ENCODE measurements at regions not wholly inside any gene's neighbourhood (a gene's known extent, or its start where the extent isn't known, plus 50 kb on each side); places are given as distances from the start of the nearest gene placed in this dataset.

DNA sequence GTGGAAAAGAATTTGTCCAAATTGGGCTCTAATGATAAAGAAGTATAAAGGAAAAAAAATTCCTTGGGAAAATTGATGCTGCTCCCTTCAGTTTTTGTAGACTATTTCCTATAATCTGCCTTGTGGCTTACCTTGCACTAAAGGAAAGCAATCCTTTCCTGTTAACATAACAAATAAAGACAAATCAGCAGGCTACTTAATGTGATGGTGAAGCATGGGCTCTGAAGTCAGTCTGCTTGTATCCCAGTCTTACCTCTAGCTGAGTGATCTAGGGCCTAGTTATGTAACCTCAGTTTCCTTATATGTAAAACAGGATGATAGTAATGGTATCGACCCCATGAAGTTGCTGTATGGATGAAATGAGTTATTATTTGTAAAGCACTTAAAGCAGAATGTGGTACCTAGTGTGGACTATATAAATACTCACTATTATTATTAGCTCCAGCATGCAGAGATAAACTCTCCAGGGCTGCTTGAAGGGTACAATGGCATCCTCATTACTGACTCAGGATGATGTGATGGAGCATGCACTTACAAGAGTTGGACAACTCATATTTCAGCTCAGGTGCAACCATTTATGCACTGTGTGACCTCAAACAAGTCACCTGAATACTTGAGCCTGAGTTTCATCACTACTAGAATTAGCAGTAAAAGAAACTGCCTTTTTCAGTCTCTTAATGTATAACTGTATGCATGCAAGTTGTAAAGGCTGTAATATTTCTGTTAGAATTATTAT, 156.1 kb downstream of the DKK1 start:
- Mint-ChIP-seq H3K9me3 (peaks cover 6% of the 10 kb centered on the region), H3K36me3 (no peaks in the 10 kb centered on the region), H3K4me1 (ENCODE audit: low read depth) (no peaks in the 10 kb centered on the region), H3K27ac (no peak overlapping the region), H3K4me3 (no peak overlapping the region), H3K27me3 (no peaks in the 10 kb centered on the region)
- intact Hi-C loops (cut with micrococcal nuclease) = no loop called here
- CTCF ChIA-PET = no interaction called here
- no peak for DNase-seq
- POLR2A ChIA-PET = no interaction called here

- no peak for DNase-seq
- H3K4me1 Mint-ChIP-seq (ENCODE audit: low read depth) = no peaks in the 10 kb centered on the region
- CTCF ChIA-PET = interaction anchor here (0.6 kb wide), 1 partner anchor 8 kb away, joined by 3 read pairs; no protein-coding TSS in a partner anchor
- intact Hi-C loops (cut with micrococcal nuclease) = no loop called here
- peaks cover 6% of the 10 kb centered on the region for H3K9me3 Mint-ChIP-seq
- POLR2A ChIA-PET = no interaction called here
- H3K4me3 Mint-ChIP-seq = no peak overlapping the region
- H3K36me3 Mint-ChIP-seq = no peaks in the 10 kb centered on the region
- H3K27ac Mint-ChIP-seq = no peak overlapping the region
- no peaks in the 10 kb centered on the region for H3K27me3 Mint-ChIP-seq
Measured at GRCh38 chr10:52472406-52473146, 158.5 kb downstream of the DKK1 start.

DNA sequence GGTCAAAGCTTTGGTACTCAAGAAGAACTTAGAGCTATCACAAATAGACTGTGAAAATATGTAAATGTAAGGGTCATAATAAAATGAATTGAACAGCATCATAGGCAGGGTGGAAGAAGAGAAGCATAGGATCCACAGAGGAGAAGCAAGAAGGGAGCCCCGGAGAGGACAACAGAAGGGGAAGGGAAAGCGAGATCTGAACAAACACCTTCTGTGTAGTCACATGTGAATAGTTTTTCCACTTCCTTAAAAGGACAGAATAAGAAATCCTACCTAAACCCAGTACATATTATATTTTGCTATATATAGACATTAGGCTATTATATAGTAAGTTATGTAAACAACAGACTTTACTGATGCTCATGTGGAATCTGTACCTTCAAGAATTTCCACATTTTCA, 160.2 kb downstream of the DKK1 start:
- Mint-ChIP-seq H3K27me3 (no peaks in the 10 kb centered on the region), H3K36me3 (no peaks in the 10 kb centered on the region), H3K9me3 (peaks cover 2% of the 10 kb centered on the region), H3K4me3 (no peak overlapping the region), H3K4me1 (ENCODE audit: low read depth) (no peaks in the 10 kb centered on the region), H3K27ac (no peak overlapping the region)
- no peak for DNase-seq
- CTCF ChIA-PET = no interaction called here
- POLR2A ChIA-PET = no interaction called here
- intact Hi-C loops (cut with micrococcal nuclease) = no loop called here

DNA sequence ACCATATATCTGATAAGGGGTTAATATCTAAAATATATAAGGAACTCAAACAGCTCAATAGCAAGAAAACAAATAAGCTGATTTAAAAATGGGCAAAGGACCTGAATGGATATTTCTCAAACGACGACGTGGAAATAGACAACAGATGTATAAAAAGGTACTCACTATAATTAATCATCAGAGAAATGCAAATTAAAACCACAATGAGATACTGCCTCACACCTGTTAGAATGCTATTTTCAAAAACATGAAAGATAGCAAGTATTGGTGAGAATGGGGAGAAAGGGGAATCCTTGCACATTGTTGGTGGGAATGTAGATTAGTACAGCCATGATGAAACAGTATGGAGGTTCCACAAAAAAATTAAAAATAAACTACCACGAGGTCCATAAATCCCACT, 163.2 kb downstream of the DKK1 start:
- no peaks in the 10 kb centered on the region for H3K9me3 Mint-ChIP-seq
- no peaks in the 10 kb centered on the region for H3K27me3 Mint-ChIP-seq
- no peaks in the 10 kb centered on the region for H3K36me3 Mint-ChIP-seq
- POLR2A ChIA-PET = no interaction called here
- H3K4me3 Mint-ChIP-seq = no peak overlapping the region
- intact Hi-C loops (cut with micrococcal nuclease) = no loop called here
- CTCF ChIA-PET = no interaction called here
- no peaks in the 10 kb centered on the region for H3K4me1 Mint-ChIP-seq (ENCODE audit: low read depth)
- H3K27ac Mint-ChIP-seq = no peak overlapping the region
- DNase-seq = no peak

GRCh38 chr10:52479567-52479966, 165.5 kb downstream of the DKK1 start:
- Mint-ChIP-seq H3K4me3 (no peak overlapping the region), H3K27ac (no peak overlapping the region), H3K4me1 (ENCODE audit: low read depth) (no peaks in the 10 kb centered on the region), H3K27me3 (no peaks in the 10 kb centered on the region), H3K36me3 (no peaks in the 10 kb centered on the region), H3K9me3 (no peaks in the 10 kb centered on the region)
- DNase-seq = no peak
- ChIA-PET POLR2A (no interaction called here), CTCF (no interaction called here)
- intact Hi-C loops (cut with micrococcal nuclease) = no loop called here

- H3K4me3 Mint-ChIP-seq = no peak overlapping the region
- H3K27ac Mint-ChIP-seq = no peak overlapping the region
- intact Hi-C loops (cut with micrococcal nuclease) = no loop called here
- no peaks in the 10 kb centered on the region for H3K27me3 Mint-ChIP-seq
- POLR2A ChIA-PET = no interaction called here
- no peaks in the 10 kb centered on the region for H3K9me3 Mint-ChIP-seq
- CTCF ChIA-PET = no interaction called here
- DNase-seq = no peak
- no peaks in the 10 kb centered on the region for H3K36me3 Mint-ChIP-seq
- H3K4me1 Mint-ChIP-seq (ENCODE audit: low read depth) = no peaks in the 10 kb centered on the region
Measured at GRCh38 chr10:52481986-52482555, 168.0 kb downstream of the DKK1 start.

GRCh38 chr10:52483587-52483986, 169.5 kb downstream of the DKK1 start:
- peaks cover 3% of the 10 kb centered on the region for H3K9me3 Mint-ChIP-seq
- ChIA-PET CTCF (interaction anchor here (1.4 kb wide), 1 partner anchor 176 kb away, joined by 5 read pairs; no protein-coding TSS in a partner anchor), POLR2A (no interaction called here)
- no peak overlapping the region for H3K27ac Mint-ChIP-seq
- no peaks in the 10 kb centered on the region for H3K27me3 Mint-ChIP-seq
- H3K4me3 Mint-ChIP-seq = no peak overlapping the region
- DNase-seq = no peak
- no peaks in the 10 kb centered on the region for H3K4me1 Mint-ChIP-seq (ENCODE audit: low read depth)
- intact Hi-C loops (cut with micrococcal nuclease) = no loop called here
- no peaks in the 10 kb centered on the region for H3K36me3 Mint-ChIP-seq

DNA sequence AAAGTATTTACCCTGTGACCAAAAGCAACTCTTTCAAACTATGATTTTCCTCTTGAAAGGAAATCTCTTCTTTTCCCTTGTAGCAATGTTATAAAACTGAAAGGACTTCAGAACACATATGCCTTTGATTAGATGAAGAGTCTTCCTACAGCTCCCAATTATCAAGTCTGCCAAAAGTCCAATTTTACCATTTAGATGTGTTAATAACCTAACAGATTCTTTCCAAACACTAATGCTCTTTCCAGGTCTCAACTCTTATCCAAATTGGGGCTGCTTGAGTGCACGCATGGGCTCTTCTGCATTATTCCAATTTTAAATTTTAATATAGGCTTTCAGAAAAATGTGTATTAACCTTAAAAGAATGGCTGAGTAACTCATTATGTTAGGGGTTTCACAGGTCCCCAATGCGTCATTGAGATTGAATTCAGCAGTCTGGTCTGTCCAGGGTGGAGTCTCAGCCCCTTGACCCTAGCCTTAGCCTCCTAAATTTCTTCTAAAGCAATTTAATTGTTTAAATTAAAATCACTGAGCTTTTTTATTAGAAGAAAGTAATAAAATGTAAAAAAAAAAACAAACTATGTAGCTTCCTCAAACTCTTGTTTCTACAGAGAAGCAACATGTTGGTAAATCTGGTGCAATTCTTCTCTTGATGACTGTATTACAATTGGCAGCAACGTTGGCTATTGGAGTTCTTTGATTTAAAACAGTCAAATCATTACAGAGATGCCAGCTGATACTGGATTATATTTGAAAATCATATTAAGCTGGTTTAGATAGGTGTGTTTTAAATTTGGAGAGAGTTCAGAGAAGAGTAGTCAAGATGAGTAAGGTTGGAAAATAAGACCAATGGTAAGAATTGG, 170.4 kb downstream of the DKK1 start:
- CTCF ChIA-PET = interaction anchor here (1.4 kb wide), 1 partner anchor 176 kb away, joined by 5 read pairs; no protein-coding TSS in a partner anchor
- H3K4me3 Mint-ChIP-seq = no peak overlapping the region
- H3K9me3 Mint-ChIP-seq = peaks cover 5% of the 10 kb centered on the region
- POLR2A ChIA-PET = no interaction called here
- DNase-seq = no peak
- no peaks in the 10 kb centered on the region for H3K36me3 Mint-ChIP-seq
- intact Hi-C loops (cut with micrococcal nuclease) = no loop called here
- no peak overlapping the region for H3K27ac Mint-ChIP-seq
- H3K4me1 Mint-ChIP-seq (ENCODE audit: low read depth) = no peaks in the 10 kb centered on the region
- H3K27me3 Mint-ChIP-seq = no peaks in the 10 kb centered on the region

GRCh38 chr10:52485462-52485861, 171.4 kb downstream of the DKK1 start:
- CTCF ChIA-PET = no interaction called here
- POLR2A ChIA-PET = no interaction called here
- intact Hi-C loops (cut with micrococcal nuclease) = no loop called here

DNA sequence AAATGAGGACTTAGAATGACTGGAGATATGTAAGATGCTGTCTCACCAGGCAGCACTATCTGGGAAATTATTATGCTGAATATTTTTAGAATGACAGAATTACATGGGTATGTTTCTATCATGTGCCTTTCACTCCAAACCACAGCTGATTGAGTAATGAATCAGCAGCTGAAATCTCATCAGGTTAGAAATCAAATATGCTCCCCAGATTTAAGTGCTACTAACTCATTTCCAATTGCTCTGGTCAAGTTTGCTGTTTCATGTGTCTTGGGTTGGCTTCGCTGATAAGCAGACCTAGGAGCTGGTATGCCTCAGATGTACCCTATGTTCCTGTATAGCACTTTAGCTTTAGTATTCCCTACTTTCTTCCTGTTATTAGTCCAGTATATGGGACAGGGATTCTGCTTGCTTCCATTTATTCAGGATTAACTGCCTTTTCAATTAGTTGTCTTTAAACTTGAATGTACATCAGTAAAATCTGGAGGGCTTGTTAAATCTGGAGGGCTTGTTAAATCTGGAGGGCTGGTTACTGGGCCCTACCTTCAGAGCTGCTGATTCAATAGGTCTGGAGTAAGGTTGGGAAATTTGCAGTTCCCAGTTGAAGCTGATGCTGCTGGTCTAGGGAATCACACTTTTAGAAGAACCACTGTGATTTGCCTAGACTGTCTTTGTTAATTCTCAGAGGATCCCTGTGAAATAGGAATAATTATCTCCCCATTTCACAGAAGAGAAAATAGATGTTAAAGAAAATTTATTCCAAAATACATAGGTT, 172.9 kb downstream of the DKK1 start:
- H3K27me3 Mint-ChIP-seq = no peaks in the 10 kb centered on the region
- no peak overlapping the region for H3K4me3 Mint-ChIP-seq
- DNase-seq = no peak
- POLR2A ChIA-PET = no interaction called here
- no peaks in the 10 kb centered on the region for H3K36me3 Mint-ChIP-seq
- CTCF ChIA-PET = interaction anchor here (1.7 kb wide), 1 partner anchor 180 kb away, joined by 4 read pairs; no protein-coding TSS in a partner anchor
- no peaks in the 10 kb centered on the region for H3K4me1 Mint-ChIP-seq (ENCODE audit: low read depth)
- intact Hi-C loops (cut with micrococcal nuclease) = no loop called here
- H3K9me3 Mint-ChIP-seq = peaks cover 5% of the 10 kb centered on the region
- no peak overlapping the region for H3K27ac Mint-ChIP-seq

More at GRCh38 chr10:52485462-52485861, 171.4 kb downstream of the DKK1 start:
- Mint-ChIP-seq H3K36me3 (no peaks in the 10 kb centered on the region), H3K27me3 (no peaks in the 10 kb centered on the region), H3K4me3 (no peak overlapping the region), H3K9me3 (peaks cover 5% of the 10 kb centered on the region), H3K4me1 (ENCODE audit: low read depth) (no peaks in the 10 kb centered on the region), H3K27ac (no peak overlapping the region)
- no peak for DNase-seq

DNA sequence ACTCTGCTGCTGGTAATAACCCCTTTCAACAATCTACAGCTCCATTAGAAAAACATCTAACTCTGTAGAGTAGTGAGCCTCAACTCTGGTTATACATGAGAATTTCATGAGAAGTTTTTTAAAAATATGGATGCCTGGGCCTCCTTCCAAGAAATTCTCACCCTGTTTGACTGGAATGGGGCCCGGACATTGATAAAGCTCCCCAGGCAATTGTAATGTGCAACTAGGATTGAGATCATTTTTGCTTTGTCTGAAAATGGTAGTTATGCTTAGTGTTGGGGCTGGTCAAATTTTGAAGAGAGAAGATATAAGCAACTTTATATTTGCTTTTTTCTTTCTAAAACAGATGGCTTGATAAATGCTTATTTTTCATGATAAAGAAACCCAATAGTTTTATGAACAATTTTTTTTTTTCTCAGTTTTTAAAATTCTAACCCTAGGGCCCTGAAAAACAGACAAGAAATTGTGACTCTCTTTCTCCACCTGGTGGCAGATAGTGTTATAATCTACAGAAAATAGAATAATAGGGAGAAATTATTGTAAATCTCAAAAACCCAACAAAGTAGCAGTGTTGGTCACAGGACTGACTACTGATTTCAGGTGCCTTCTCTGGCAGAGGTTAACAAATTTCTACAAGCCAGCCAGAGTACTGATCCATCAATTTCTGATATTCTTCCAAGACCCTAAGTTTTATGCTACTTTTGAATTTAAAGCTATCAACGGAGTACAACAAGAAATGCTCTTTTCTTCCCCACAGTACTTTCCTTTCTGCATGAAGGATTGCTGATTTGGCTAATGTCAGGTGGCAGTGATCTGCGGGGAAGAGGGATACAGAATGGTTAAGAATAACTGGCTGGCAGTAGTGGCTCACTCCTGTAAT, 174.8 kb downstream of the DKK1 start:
- intact Hi-C loops (cut with micrococcal nuclease) = no loop called here
- H3K27ac Mint-ChIP-seq = no peak overlapping the region
- DNase-seq = no peak
- no peaks in the 10 kb centered on the region for H3K36me3 Mint-ChIP-seq
- peaks cover 5% of the 10 kb centered on the region for H3K9me3 Mint-ChIP-seq
- CTCF ChIA-PET = interaction anchor here (1.7 kb wide), 1 partner anchor 181 kb away, joined by 4 read pairs; no protein-coding TSS in a partner anchor
- H3K27me3 Mint-ChIP-seq = no peaks in the 10 kb centered on the region
- H3K4me1 Mint-ChIP-seq (ENCODE audit: low read depth) = no peaks in the 10 kb centered on the region
- POLR2A ChIA-PET = no interaction called here
- no peak overlapping the region for H3K4me3 Mint-ChIP-seq

Measured in activated CD4-positive, alpha-beta memory T cell treated with anti-CD3 and anti-CD28 coated beads for 36 hours (primary cell).